Activated T-cell treated with anti-CD3 and anti-CD28 coated beads, Interleukin-2, amount 50 U/mL, for 24 hours (primary cell): ENCODE measurements at regions not wholly inside any gene's neighbourhood (a gene's known extent, or its start where the extent isn't known, plus 50 kb on each side); places are given as distances from the start of the nearest gene placed in this dataset.

Experiments used
- DNase-seq: peaks from one replicate; pipeline ENCODE4 v3.0.0-alpha.2; 2020
- H3K27ac Mint-ChIP-seq: 2 replicates; pipeline ENCODE4 v1.8.0; 2020; ENCODE audit warnings: mild to moderate bottlenecking, mixed read lengths
- H3K27me3 Mint-ChIP-seq: 2 replicates; pipeline ENCODE4 v1.8.0; 2020; ENCODE audit warnings: mixed read lengths
- H3K36me3 Mint-ChIP-seq: 2 replicates; pipeline ENCODE4 v1.8.0; 2020; ENCODE audit warnings: low read depth, mixed read lengths
- H3K4me1 Mint-ChIP-seq: 2 replicates; pipeline ENCODE4 v1.8.0; 2020; ENCODE audit warnings: low read depth, mixed read lengths
- H3K4me3 Mint-ChIP-seq: 2 replicates; pipeline ENCODE4 v1.8.0; 2020; ENCODE audit warnings: mild to moderate bottlenecking, moderate library complexity, mixed read lengths
- H3K9me3 Mint-ChIP-seq: 2 replicates; pipeline ENCODE4 v1.8.0; 2020; ENCODE audit warnings: mixed read lengths

- DNase-seq = no peak
- Mint-ChIP-seq H3K27me3 (no peaks in the 10 kb centered on the region), H3K4me3 (no peak overlapping the region), H3K9me3 (peaks cover 12% of the 10 kb centered on the region), H3K27ac (no peak overlapping the region), H3K4me1 (no peaks in the 10 kb centered on the region), H3K36me3 (no peaks in the 10 kb centered on the region)
These were observed 1061.6 kb downstream of the JRKL start for GRCh38 chr11:97451441-97451840.

- no peak for DNase-seq
- no peak overlapping the region for H3K27ac Mint-ChIP-seq
- no peaks in the 10 kb centered on the region for H3K4me1 Mint-ChIP-seq
- no peaks in the 10 kb centered on the region for H3K36me3 Mint-ChIP-seq
- no peak overlapping the region for H3K4me3 Mint-ChIP-seq
- peaks cover 18% of the 10 kb centered on the region for H3K9me3 Mint-ChIP-seq
- no peaks in the 10 kb centered on the region for H3K27me3 Mint-ChIP-seq
These were observed 1065.2 kb downstream of the JRKL start for GRCh38 chr11:97454988-97455387.

GRCh38 chr11:97460091-97460490, 1070.3 kb downstream of the JRKL start:
- H3K4me3 Mint-ChIP-seq = no peak overlapping the region
- no peaks in the 10 kb centered on the region for H3K4me1 Mint-ChIP-seq
- no peaks in the 10 kb centered on the region for H3K27me3 Mint-ChIP-seq

GRCh38 chr11:97461044-97461880, 1071.4 kb downstream of the JRKL start:
- Mint-ChIP-seq H3K4me1 (no peaks in the 10 kb centered on the region), H3K9me3 (peaks cover 16% of the 10 kb centered on the region), H3K27ac (no peak overlapping the region), H3K4me3 (no peak overlapping the region), H3K36me3 (no peaks in the 10 kb centered on the region), H3K27me3 (no peaks in the 10 kb centered on the region)
- no peak for DNase-seq

More at GRCh38 chr11:97460091-97460490, 1070.3 kb downstream of the JRKL start:
- peaks cover 22% of the 10 kb centered on the region for H3K9me3 Mint-ChIP-seq
- no peak for DNase-seq
- H3K36me3 Mint-ChIP-seq = no peaks in the 10 kb centered on the region
- H3K27ac Mint-ChIP-seq = no peak overlapping the region

- H3K27ac Mint-ChIP-seq = no peak overlapping the region
- H3K4me3 Mint-ChIP-seq = no peak overlapping the region
- peaks cover 16% of the 10 kb centered on the region for H3K9me3 Mint-ChIP-seq
- H3K36me3 Mint-ChIP-seq = no peaks in the 10 kb centered on the region
- DNase-seq = no peak
- H3K27me3 Mint-ChIP-seq = no peaks in the 10 kb centered on the region
- no peaks in the 10 kb centered on the region for H3K4me1 Mint-ChIP-seq
These were observed 1072.1 kb downstream of the JRKL start for GRCh38 chr11:97461934-97462333.

GRCh38 chr11:97463891-97464290, 1074.1 kb downstream of the JRKL start:
- Mint-ChIP-seq H3K36me3 (no peaks in the 10 kb centered on the region), H3K27me3 (no peaks in the 10 kb centered on the region), H3K4me3 (no peak overlapping the region), H3K27ac (no peak overlapping the region), H3K9me3 (peaks cover 14% of the 10 kb centered on the region), H3K4me1 (no peaks in the 10 kb centered on the region)
- DNase-seq = no peak

GRCh38 chr11:97471480-97471879, 1081.7 kb downstream of the JRKL start:
- H3K9me3 Mint-ChIP-seq = peaks cover 29% of the 10 kb centered on the region
- no peaks in the 10 kb centered on the region for H3K4me1 Mint-ChIP-seq
- no peak overlapping the region for H3K27ac Mint-ChIP-seq
- H3K27me3 Mint-ChIP-seq = no peaks in the 10 kb centered on the region
- DNase-seq = no peak
- no peaks in the 10 kb centered on the region for H3K36me3 Mint-ChIP-seq
- H3K4me3 Mint-ChIP-seq = no peak overlapping the region

- Mint-ChIP-seq H3K27ac (no peak overlapping the region), H3K4me1 (no peaks in the 10 kb centered on the region), H3K27me3 (no peaks in the 10 kb centered on the region), H3K36me3 (no peaks in the 10 kb centered on the region), H3K9me3 (peaks cover 19% of the 10 kb centered on the region), H3K4me3 (no peak overlapping the region)
- no peak for DNase-seq
These were observed 1097.6 kb downstream of the JRKL start for GRCh38 chr11:97487387-97487786.

GRCh38 chr11:97498891-97499290, 1109.1 kb downstream of the JRKL start:
- Mint-ChIP-seq H3K9me3 (peaks cover 5% of the 10 kb centered on the region), H3K27ac (no peak overlapping the region), H3K27me3 (no peaks in the 10 kb centered on the region), H3K4me1 (no peaks in the 10 kb centered on the region), H3K36me3 (no peaks in the 10 kb centered on the region), H3K4me3 (no peak overlapping the region)
- no peak for DNase-seq

- no peak overlapping the region for H3K4me3 Mint-ChIP-seq
- no peaks in the 10 kb centered on the region for H3K36me3 Mint-ChIP-seq
These were observed 1112.4 kb downstream of the JRKL start for GRCh38 chr11:97502201-97502600.

GRCh38 chr11:97506076-97506759, 1116.4 kb downstream of the JRKL start:
- no peaks in the 10 kb centered on the region for H3K4me1 Mint-ChIP-seq
- no peak overlapping the region for H3K27ac Mint-ChIP-seq
- H3K36me3 Mint-ChIP-seq = no peaks in the 10 kb centered on the region
- no peak for DNase-seq
- H3K27me3 Mint-ChIP-seq = no peaks in the 10 kb centered on the region
- H3K9me3 Mint-ChIP-seq = peaks cover 22% of the 10 kb centered on the region
- H3K4me3 Mint-ChIP-seq = no peak overlapping the region

More at GRCh38 chr11:97502201-97502600, 1112.4 kb downstream of the JRKL start:
- peaks cover 2% of the 10 kb centered on the region for H3K9me3 Mint-ChIP-seq
- H3K27ac Mint-ChIP-seq = no peak overlapping the region
- no peaks in the 10 kb centered on the region for H3K27me3 Mint-ChIP-seq
- no peaks in the 10 kb centered on the region for H3K4me1 Mint-ChIP-seq
- DNase-seq = no peak

GRCh38 chr11:97514446-97514845, 1124.6 kb downstream of the JRKL start:
- no peaks in the 10 kb centered on the region for H3K4me1 Mint-ChIP-seq
- no peaks in the 10 kb centered on the region for H3K36me3 Mint-ChIP-seq
- DNase-seq = no peak

GRCh38 chr11:97516688-97517087, 1126.9 kb downstream of the JRKL start:
- DNase-seq = no peak
- no peaks in the 10 kb centered on the region for H3K4me1 Mint-ChIP-seq
- H3K27me3 Mint-ChIP-seq = no peaks in the 10 kb centered on the region
- H3K27ac Mint-ChIP-seq = no peak overlapping the region
- no peaks in the 10 kb centered on the region for H3K36me3 Mint-ChIP-seq
- no peak overlapping the region for H3K4me3 Mint-ChIP-seq
- H3K9me3 Mint-ChIP-seq = peaks cover 18% of the 10 kb centered on the region

More at GRCh38 chr11:97514446-97514845, 1124.6 kb downstream of the JRKL start:
- Mint-ChIP-seq H3K27me3 (no peaks in the 10 kb centered on the region), H3K9me3 (peaks cover 22% of the 10 kb centered on the region), H3K4me3 (no peak overlapping the region), H3K27ac (no peak overlapping the region)

GRCh38 chr11:97525273-97525672, 1135.5 kb downstream of the JRKL start:
- Mint-ChIP-seq H3K4me1 (no peaks in the 10 kb centered on the region), H3K36me3 (no peaks in the 10 kb centered on the region), H3K27ac (no peak overlapping the region)

More at GRCh38 chr11:97525273-97525672, 1135.5 kb downstream of the JRKL start:
- Mint-ChIP-seq H3K4me3 (no peak overlapping the region), H3K27me3 (no peaks in the 10 kb centered on the region), H3K9me3 (peaks cover 11% of the 10 kb centered on the region)
- no peak for DNase-seq
